Amniotic stem cell (primary cell): ENCODE measurements at regions not wholly inside any gene's neighbourhood (a gene's known extent, or its start where the extent isn't known, plus 50 kb on each side); places are given as distances from the start of the nearest gene placed in this dataset.

Experiments
- DNase-seq: peaks from one replicate; lab custom pipeline; 2025; lab: John Stamatoyannopoulos, UW

- DNase-seq, result no peak
These were observed 274.4 kb upstream of the SEMA6A start for GRCh38 chr5:116848954-116849581.

DNA sequence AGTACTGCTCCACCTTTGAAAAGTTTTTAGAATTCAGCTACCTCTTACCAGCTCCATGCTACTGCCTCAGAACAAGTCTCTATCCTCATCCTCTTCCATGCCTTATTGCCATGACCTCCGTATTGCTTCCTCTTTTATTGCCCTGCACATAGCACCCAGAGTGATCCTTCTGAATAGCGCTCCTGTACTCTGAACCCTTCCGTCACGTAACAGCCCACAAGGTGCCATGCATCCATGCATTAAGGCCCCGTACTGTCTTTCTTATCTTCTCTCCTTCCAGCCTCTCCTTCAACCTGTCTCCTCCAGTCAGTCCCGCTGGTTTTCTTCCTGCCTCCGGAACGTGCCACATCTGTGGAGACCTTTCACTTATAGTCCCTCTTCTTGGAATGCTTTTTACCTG lies 273.3 kb upstream of the SEMA6A start:
- DNase-seq, result no peak

DNA sequence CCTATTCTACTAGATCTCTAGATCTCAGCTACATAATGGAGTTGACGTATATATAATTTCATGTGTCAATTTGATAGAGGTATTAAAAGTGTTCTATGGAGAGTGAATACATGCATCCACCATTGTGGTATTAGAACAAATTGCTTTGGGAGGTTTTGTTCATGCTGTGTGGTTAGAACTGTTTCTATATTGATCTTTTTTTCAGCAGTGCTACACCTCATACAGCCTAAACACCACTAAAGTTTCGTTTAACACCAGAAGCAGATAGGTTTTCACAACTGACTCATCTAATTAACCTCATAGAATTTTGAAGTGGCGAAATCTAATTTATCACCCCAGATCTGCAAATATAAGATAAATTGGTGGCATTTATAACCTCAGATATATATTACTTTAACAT lies 269.4 kb upstream of the SEMA6A start:
- no peak for DNase-seq

DNA sequence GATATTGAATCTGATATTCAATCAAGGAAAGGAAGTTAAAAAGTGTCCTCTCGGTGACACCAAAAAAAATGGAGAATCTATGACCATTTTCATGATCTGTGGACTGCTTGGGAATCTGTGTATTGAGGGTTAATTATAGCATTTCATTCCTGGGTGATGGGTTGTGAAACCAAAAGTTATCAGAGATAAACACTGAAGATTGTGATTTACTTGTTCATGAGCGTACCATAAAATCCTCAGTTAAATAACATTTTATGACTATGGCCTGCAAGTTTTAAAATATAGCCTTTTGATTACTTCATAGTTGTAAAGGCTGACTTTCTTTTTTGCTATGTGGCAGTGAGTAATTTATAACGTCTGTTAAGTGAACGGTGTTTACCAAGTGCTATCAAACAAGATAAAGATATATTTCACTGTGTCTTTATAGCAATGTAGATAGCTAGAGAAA lies 267.9 kb upstream of the SEMA6A start:
- DNase-seq, result no peak

DNA sequence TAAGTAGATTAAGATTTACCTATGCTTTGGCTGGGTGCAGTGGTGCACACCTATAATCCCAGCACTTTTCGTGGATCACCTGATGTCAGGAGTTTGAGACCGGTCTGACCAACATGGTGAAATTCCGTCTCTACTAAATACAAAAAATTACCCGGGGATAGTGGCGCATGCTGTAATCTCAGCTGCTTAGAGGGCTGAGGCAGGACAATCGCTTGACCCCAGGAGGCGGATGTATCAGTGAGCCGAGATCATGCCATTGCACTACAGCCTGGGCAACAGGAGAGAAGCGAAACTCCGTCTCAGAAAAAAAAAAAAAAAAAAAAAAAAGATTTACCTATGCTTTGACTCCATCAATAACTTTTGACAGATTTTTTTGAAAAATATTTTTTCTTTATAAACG lies 267.1 kb upstream of the SEMA6A start:
- DNase-seq, result no peak

DNA sequence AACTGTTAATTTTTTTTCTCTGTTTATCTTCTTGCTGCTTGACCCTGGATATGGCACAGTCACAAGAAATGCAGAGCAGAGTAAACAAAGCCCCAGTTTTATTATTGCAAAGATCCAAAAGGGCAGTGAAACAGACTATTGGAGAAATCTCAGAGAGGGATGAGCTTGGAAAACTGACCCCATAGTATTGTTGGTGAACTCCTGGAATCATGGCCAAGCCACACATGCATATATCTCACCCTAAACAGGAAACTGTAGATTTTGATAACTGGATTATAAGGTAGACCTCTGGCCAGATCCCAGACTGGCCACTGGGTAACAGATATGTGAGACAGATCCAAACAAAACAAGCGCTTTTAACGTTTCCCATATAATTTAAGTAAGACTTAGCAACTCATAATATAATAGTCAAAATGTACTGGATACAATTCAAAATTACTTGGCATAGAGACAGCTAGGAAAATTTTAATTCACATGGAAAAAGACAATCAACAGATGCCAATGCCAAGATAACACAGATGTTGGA lies 263.5 kb upstream of the SEMA6A start:
- DNase-seq, result no peak

GRCh38 chr5:116834796-116835515 lies 260.3 kb upstream of the SEMA6A start:
- no peak for DNase-seq

- DNase-seq, result no peak
These were observed 255.5 kb upstream of the SEMA6A start for GRCh38 chr5:116830079-116830478.

DNA sequence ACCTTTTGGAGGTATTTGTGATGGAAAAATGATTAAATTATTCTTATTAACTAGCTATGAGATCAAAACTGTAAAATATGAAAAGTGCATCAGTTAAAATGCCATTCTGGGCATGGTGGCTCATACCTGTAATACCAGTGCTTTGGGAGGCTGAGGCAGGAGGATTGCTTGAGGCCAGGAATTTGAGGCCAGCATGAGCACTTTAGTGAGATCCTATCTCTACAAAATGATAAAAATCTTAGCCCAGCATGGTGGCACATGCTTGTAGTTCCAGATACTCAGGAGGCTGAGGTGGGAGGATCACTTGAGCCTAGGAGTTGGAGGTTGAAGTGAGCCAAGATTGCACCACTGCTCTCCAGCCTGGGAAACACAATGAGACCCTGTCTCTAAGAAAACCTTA lies 252.5 kb upstream of the SEMA6A start:
- DNase-seq, result no peak

DNA sequence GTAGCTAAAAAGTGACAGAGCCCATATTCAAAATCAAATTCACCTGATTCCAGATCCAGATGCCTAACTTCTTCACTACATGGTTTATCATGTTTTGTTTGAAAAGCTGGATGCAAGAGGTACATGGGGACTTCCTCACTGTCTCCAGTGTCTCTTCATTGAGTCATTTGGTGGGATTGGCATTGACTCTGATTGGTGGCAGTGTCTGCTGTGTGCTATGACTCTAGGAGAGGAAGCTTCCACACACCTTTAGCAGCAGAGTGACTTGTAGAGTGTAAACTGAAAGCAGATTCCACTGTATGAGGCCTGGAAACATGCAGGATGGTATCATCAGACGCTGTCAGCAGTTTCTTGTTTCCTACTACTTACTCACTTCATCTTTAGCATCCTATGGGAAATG lies 250.9 kb upstream of the SEMA6A start:
- no peak for DNase-seq

GRCh38 chr5:116824751-116825438 lies 250.3 kb upstream of the SEMA6A start:
- DNase-seq, result no peak

- DNase-seq, result no peak
These were observed 240.2 kb upstream of the SEMA6A start for GRCh38 chr5:116814626-116815385.

DNA sequence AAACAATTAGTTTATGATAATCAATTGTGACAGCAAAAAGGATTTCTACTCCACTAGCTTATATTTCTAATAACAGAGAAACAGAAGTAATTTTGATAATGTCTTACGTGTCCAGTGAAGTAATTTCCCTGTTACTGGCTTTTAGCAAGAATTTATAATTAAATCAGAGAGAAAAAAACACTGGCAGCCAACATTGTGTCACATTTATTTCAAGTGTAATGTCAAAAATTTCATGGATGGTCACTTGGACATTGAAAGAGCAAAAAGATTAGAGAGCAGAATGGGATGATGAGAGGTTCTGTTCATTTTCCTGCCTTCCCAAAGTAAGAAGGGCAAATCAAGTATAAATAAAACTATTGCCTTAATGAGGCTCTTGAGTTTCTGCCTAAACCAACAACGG lies 239.3 kb upstream of the SEMA6A start:
- DNase-seq, result no peak

- DNase-seq, result no peak
These were observed 238.7 kb upstream of the SEMA6A start for GRCh38 chr5:116813356-116813755.

GRCh38 chr5:116810951-116811350 lies 236.3 kb upstream of the SEMA6A start:
- DNase-seq, result no peak

DNA sequence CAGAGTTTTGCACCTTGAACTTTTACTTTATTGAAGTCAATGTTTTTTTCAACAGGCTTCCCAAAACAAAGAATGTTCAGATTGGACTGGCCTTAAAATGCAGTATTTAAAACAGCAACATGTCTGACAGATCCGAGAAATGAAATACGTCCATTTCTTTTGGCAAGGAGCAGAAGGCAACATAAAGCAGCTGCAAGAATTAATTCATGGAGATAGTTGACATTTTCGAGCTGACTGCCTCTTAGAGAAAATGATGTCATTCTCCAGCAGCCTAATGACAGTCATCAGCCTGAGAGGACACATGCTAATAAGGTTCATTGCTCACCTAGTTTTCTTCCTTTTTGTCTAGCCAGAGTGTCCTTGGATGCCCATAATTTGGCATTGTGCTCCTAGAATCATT lies 232.2 kb upstream of the SEMA6A start:
- DNase-seq, result no peak

- DNase-seq, result no peak
These were observed 224.8 kb upstream of the SEMA6A start for GRCh38 chr5:116799401-116799800.

DNA sequence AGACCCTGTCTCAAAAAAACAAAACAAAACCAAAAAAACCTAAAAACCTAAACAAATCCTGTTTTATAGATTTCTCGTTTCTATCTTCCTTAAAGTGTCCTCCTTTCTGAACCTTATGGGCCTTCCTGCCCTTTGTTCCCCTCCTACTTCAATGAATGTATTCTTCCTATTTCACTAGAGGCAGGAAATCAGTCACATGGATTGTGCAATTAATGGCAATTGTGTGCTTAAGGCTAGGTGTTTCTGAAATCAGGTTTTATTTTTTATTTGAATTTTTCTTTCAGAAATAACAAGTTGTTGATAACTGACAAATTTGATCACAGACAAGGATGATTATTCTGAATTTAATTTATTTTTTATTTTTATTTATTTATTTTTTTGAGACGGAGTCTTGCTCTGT lies 220.6 kb upstream of the SEMA6A start:
- DNase-seq, result no peak

- DNase-seq, result no peak
These were observed 214.9 kb upstream of the SEMA6A start for GRCh38 chr5:116789522-116789921.

- no peak for DNase-seq
These were observed 214.3 kb upstream of the SEMA6A start for GRCh38 chr5:116788851-116789403.

- DNase-seq, result no peak
These were observed 212.9 kb upstream of the SEMA6A start for GRCh38 chr5:116787570-116787969.

DNA sequence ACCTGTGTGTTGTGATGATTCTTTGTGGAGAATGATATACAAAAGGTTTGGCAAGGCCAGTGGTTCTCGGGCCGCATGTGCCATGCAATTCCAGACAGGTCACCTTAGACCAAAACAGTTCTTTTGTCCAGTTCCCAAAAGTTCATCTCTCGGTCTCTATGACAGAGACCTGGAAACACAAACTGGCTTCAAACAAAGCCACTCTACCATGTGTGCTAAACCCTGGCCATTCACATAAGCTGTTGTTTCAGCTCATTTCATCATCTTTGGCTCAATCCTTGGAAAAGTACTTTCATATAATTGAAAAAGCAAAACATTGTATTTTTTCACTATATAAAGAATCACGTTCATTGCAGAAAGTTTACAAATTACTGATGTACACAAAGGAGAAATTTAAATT lies 210.5 kb upstream of the SEMA6A start:
- DNase-seq, result no peak
